Panc1 (cell line): ENCODE measurements at regions not wholly inside any gene's neighbourhood (a gene's known extent, or its start where the extent isn't known, plus 50 kb on each side); places are given as distances from the start of the nearest gene placed in this dataset.

Experiments used
- ATAC-seq: fragments of 200-7000 bp; cut with Tn5 transposase; 2 replicates; pipeline ENCODE4 v1.9.1; 2020; ENCODE audit warnings: mild to moderate bottlenecking, moderate library complexity
- BruUV-seq: library from RNA; stranded (reverse); fragments of 400-500 nt; replicated peaks from 2 replicates; lab custom pipeline; 2021; lab: Mats Ljungman, UMichigan
- CTCF ChIA-PET: fragments of 300-600 bp; sonication (Branson Sonifier 250); formaldehyde crosslinking; loops from one replicate; lab custom pipeline; 2022; ENCODE audit warnings: antibody characterized with exemption; lab: Charles Lee
- POLR2A ChIA-PET: fragments of 300-600 bp; sonication (Branson Sonifier 250); formaldehyde crosslinking; loops from one replicate; lab custom pipeline; 2022; ENCODE audit warnings: antibody characterized with exemption; lab: Charles Lee
- DNase-seq: peaks from one replicate; pipeline ENCODE4 v3.0.0-alpha.2; 2010; ENCODE audit warnings: low read depth, low spot score
- H3K27ac ChIP-seq: 2 replicates; pipeline ENCODE4 v1.5.1; 2011; ENCODE audit warnings: mild to moderate bottlenecking, low read length, inconsistent platforms
- H3K27me3 ChIP-seq: fragments of 200-500 bp; sonication (Bioruptor generic); 2 replicates; pipeline ENCODE4 v1.6.0; 2014; ENCODE audit warnings: low read length, inconsistent platforms; ENCODE audit not compliant: control insufficient read depth, insufficient read depth
- H3K36me3 ChIP-seq: fragments of 200-500 bp; sonication (Bioruptor generic); 2 replicates; pipeline ENCODE4 v1.5.1; 2014; ENCODE audit warnings: inconsistent platforms, mild to moderate bottlenecking, low read length, moderate library complexity; ENCODE audit not compliant: control insufficient read depth, insufficient read depth
- H3K4me1 ChIP-seq: 2 replicates; pipeline ENCODE4 v1.5.1; 2011; ENCODE audit warnings: inconsistent platforms, mild to moderate bottlenecking, low read length, moderate library complexity; ENCODE audit not compliant: control insufficient read depth, insufficient read depth
- H3K4me3 ChIP-seq, 2 experiments: 2 replicates each; pipeline ENCODE4 v1.5.1; 2011 to 2012; ENCODE audit warnings: low read depth in 2 of 2, low read length in 2 of 2, mild to moderate bottlenecking in 2 of 2, inconsistent platforms in 1 of 2, moderate library complexity in 1 of 2
- H3K9me3 ChIP-seq: fragments of 200-500 bp; sonication (Bioruptor generic); 2 replicates; pipeline ENCODE4 v1.5.1; 2014; ENCODE audit warnings: low read depth, mild to moderate bottlenecking, inconsistent platforms, low read length, moderate library complexity; ENCODE audit not compliant: control insufficient read depth, insufficient read depth
- POLR2AphosphoS5 ChIP-seq: IDR thresholded peaks from 2 replicates; pipeline ENCODE4 v1.6.1; 2012; ENCODE audit warnings: mild to moderate bottlenecking, low read depth, low read length, moderate library complexity
- SIN3A ChIP-seq: IDR thresholded peaks from 2 replicates; pipeline ENCODE4 v1.6.1; 2012; ENCODE audit warnings: low read depth, mild to moderate bottlenecking, low read length, moderate library complexity, borderline replicate concordance; ENCODE audit not compliant: insufficient read depth
- TCF7L2 ChIP-seq: IDR thresholded peaks from 2 replicates; pipeline ENCODE4 v1.6.1; 2011; ENCODE audit warnings: mild to moderate bottlenecking, low read depth, low read length, inconsistent platforms
- in situ Hi-C: cut with HindIII; loops from 2 replicates; pipeline ENCODE4 v1.10.0; 2016; ENCODE audit warnings: low sequenced_read_pairs, low pct_unique_long_range_greater_than_20kb
- intact Hi-C: fragments of 100-400 bp; cut with micrococcal nuclease; formaldehyde crosslinking; loops from one replicate; pipeline ENCODE4 v1.10.0; 2022; ENCODE audit not compliant: unreplicated experiment
- TF ChIP-seq, protein P1 (sequence below): fragments of 450-650 bp; IDR thresholded peaks from 2 replicates; pipeline ENCODE4 v1.5.1; 2017; ENCODE audit warnings: mild to moderate bottlenecking
- TF ChIP-seq, protein P2 (sequence below), 2 experiments: IDR thresholded peaks; 2 replicates each; pipeline ENCODE4 v1.6.1; 2011 to 2012; ENCODE audit warnings: low read depth in 2 of 2, control low read depth in 1 of 2, low read length in 1 of 2, mild to moderate bottlenecking in 1 of 2, moderate library complexity in 1 of 2; ENCODE audit not compliant: insufficient read depth in 1 of 2

DNA sequence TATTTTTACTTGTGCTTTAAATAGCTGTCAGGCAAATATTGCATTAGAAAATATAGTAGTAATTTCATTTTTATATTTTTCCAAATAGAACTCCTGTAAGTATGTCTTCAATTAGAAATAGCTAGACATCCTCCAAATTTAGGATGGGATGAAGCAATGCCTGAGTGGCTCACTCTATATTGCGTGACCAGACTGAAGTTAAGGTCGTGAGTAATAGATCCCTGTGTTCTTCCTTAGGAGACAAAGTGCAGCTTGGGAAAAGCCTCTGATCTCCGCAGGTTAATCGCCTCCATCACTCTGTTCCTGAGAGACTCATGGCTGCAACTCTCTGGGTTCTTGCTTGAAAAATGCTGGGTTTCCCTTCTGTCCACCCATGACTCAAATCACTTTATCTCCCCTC lies 484.8 kb upstream of the ANKRD30A start:
- Histone ChIP-seq H3K4me3 (no peak overlapping the region), H3K27ac (no peak overlapping the region), H3K4me1 (no peaks in the 10 kb centered on the region), H3K9me3 (no peaks in the 10 kb centered on the region), H3K27me3 (no peaks in the 10 kb centered on the region), H3K36me3 (no peaks in the 10 kb centered on the region; the same call in 1 of the 2 replicates)
- TF ChIP-seq, protein P1, sequence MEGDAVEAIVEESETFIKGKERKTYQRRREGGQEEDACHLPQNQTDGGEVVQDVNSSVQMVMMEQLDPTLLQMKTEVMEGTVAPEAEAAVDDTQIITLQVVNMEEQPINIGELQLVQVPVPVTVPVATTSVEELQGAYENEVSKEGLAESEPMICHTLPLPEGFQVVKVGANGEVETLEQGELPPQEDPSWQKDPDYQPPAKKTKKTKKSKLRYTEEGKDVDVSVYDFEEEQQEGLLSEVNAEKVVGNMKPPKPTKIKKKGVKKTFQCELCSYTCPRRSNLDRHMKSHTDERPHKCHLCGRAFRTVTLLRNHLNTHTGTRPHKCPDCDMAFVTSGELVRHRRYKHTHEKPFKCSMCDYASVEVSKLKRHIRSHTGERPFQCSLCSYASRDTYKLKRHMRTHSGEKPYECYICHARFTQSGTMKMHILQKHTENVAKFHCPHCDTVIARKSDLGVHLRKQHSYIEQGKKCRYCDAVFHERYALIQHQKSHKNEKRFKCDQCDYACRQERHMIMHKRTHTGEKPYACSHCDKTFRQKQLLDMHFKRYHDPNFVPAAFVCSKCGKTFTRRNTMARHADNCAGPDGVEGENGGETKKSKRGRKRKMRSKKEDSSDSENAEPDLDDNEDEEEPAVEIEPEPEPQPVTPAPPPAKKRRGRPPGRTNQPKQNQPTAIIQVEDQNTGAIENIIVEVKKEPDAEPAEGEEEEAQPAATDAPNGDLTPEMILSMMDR: no peak
- TF ChIP-seq SIN3A (no peak), TCF7L2 (no peak), POLR2AphosphoS5 (no peak)
- TF ChIP-seq, protein P2, sequence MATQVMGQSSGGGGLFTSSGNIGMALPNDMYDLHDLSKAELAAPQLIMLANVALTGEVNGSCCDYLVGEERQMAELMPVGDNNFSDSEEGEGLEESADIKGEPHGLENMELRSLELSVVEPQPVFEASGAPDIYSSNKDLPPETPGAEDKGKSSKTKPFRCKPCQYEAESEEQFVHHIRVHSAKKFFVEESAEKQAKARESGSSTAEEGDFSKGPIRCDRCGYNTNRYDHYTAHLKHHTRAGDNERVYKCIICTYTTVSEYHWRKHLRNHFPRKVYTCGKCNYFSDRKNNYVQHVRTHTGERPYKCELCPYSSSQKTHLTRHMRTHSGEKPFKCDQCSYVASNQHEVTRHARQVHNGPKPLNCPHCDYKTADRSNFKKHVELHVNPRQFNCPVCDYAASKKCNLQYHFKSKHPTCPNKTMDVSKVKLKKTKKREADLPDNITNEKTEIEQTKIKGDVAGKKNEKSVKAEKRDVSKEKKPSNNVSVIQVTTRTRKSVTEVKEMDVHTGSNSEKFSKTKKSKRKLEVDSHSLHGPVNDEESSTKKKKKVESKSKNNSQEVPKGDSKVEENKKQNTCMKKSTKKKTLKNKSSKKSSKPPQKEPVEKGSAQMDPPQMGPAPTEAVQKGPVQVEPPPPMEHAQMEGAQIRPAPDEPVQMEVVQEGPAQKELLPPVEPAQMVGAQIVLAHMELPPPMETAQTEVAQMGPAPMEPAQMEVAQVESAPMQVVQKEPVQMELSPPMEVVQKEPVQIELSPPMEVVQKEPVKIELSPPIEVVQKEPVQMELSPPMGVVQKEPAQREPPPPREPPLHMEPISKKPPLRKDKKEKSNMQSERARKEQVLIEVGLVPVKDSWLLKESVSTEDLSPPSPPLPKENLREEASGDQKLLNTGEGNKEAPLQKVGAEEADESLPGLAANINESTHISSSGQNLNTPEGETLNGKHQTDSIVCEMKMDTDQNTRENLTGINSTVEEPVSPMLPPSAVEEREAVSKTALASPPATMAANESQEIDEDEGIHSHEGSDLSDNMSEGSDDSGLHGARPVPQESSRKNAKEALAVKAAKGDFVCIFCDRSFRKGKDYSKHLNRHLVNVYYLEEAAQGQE (IDR thresholded peaks at IDR 0.05; ENCODE audit: insufficient read depth in 1 of 2, low read depth in 2 of 2, low read length in 1 of 2): no peak
- POLR2A ChIA-PET: interaction anchor here (0.8 kb wide), 2 partner anchors 195 to 473 kb away, joined by 10 read pairs; no protein-coding TSS in a partner anchor
- ATAC-seq (no peak), DNase-seq (no peak)
- intact Hi-C loops: no loop called here
- CTCF ChIA-PET: interaction anchor here (0.6 kb wide), 1 partner anchor 31 kb away, joined by 7 read pairs; no protein-coding TSS in a partner anchor
- BruUV-seq: no TSS peak
- in situ Hi-C loops: no loop called here

- no peak for DNase-seq
- ChIA-PET POLR2A (no interaction called here), CTCF (no interaction called here)
- intact Hi-C loops: no loop called here
- no peak for TF ChIP-seq SIN3A
- no peak for TF ChIP-seq TCF7L2
- TF ChIP-seq, protein P1: no peak
- TF ChIP-seq POLR2AphosphoS5: no peak
- TF ChIP-seq, protein P2 (IDR thresholded peaks at IDR 0.05; ENCODE audit: insufficient read depth in 1 of 2, low read depth in 2 of 2, low read length in 1 of 2): no peak
- Histone ChIP-seq H3K4me1 (no peaks in the 10 kb centered on the region), H3K27ac (no peak overlapping the region), H3K9me3 (no peaks in the 10 kb centered on the region), H3K36me3 (no peaks in the 10 kb centered on the region), H3K4me3 (no peak overlapping the region), H3K27me3 (no peaks in the 10 kb centered on the region)
- in situ Hi-C loops: no loop called here
- BruUV-seq: no TSS peak
- ATAC-seq: no peak
Observed at GRCh38 chr10:36638462-36639155, 486.8 kb upstream of the ANKRD30A start.
